ENCODE measurements at regions not wholly inside any gene's neighbourhood (a gene's known extent, or its start where the extent isn't known, plus 50 kb on each side); places are given as distances from the start of the nearest gene placed in this dataset.
"Not testable (repeated sequence)": the region's sequence is repeated elsewhere in the genome, so short reads cannot be mapped to it uniquely, and the experiment has no call there.

DNA sequence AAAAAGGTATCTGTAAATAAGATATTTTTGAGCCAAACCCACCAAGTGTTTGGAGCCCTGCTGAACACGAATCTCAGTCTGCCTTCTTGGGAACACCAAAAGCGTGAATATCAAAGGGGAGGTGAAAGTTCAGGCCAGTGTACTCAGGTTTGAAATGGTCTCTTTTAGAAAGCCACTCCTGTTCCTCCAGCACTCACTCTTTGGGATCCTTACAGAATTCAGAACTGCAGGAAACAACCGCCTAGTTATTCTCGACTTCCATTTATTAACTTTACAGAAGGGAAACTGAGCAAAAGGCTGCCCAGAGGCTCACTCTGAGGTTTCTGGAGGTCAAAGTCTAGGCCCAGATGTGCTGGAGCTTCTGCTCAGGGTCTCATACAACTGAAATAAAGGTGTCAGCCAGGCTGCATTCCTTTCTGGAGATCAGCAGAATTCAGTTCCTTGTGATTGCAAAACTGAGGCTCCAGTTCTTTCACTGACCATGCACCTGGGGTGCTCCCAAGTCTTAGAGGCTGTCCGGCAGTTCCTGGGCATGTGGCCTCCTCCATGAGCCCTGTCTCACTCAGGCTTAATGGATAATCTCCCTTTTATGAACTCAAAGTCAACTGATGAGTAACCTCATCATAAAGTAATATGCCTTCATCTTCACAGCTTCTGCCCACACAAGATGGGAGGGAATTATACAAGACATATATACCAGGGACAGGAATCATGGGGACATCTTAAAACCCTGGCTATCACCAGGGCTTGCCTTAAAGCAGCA lies 65.5 kb upstream of the TNFAIP3 start:
- DNase-seq (ENCODE audit: low read depth, low spot score) = no peak

DNA sequence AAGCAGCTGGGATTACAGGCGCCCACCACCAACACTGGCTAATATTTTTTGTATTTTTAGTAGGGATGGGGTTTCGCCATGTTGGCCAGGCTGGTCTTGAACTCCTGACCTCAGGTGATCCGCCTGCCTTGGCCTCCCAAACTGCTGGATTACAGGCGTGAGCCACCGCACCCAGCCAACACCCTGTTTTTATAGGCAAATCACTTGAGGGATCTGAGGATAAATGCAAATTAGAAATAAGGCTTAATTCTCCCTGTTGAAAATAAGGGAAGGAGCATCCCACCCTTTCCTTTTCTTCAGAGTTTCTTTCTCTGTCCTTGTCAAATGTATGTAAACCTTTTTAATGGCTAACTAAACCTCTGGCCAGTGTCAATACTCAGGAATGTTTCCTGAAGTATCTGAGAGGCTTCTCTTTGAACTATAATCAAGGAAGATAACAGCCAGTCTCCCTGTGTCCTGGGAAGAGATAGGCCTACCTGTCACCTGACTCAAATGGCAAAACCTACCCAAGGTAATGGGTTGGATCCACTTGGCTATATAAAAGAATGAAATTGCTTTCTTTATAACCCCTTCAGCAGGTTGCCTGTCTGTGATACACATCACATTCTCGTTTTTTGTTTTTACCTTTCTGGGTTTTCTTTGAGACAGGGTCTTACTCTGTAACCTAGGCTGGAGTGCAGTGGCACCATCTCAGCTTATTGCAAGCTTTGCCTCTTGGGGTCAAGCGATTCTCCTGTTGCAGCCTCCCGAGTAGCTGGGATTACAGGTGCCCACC lies 64.5 kb upstream of the TNFAIP3 start:
- DNase-seq (ENCODE audit: low read depth, low spot score) = no peak

DNA sequence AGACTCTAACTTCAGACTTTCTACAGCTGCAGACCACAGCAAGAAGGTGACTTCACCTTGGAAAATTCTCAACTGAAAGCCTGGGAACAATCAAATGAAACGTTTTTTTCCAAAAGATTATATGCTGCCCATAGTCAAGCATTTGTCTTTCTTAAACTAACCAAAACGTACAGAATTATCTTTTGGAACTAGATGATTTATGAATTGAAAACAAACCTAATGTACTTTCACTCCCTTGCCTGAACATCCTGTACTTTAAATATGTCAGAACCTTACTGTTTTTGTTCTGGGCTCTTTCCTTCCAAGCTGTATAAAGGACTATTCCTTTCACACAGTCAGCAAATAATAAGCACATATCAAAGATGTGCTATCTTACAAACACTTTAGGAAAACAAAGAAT lies 62.4 kb upstream of the TNFAIP3 start:
- no peak for DNase-seq (ENCODE audit: low read depth, low spot score)

DNA sequence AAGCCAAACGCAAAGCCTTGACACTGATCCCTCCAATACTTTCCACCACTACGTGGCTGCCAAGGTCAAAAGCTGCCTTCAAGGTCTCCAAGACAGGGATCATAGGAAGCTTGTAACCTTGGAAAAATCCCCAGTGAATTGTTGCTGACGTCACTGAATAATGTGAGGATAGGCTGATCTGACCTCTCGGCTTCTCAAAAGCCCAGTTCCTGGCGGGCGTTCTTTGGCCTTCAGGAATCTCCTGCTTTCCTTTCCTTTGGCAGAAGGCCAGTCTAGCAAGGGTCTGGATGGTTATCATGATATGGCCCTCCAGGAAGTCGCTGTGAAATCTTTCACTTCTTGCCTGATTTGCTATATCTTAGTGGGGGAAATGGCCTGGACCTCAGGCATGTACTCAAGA lies 61.4 kb upstream of the TNFAIP3 start:
- peak; percentile 54 for DNase-seq (ENCODE audit: low read depth, low spot score)

DNA sequence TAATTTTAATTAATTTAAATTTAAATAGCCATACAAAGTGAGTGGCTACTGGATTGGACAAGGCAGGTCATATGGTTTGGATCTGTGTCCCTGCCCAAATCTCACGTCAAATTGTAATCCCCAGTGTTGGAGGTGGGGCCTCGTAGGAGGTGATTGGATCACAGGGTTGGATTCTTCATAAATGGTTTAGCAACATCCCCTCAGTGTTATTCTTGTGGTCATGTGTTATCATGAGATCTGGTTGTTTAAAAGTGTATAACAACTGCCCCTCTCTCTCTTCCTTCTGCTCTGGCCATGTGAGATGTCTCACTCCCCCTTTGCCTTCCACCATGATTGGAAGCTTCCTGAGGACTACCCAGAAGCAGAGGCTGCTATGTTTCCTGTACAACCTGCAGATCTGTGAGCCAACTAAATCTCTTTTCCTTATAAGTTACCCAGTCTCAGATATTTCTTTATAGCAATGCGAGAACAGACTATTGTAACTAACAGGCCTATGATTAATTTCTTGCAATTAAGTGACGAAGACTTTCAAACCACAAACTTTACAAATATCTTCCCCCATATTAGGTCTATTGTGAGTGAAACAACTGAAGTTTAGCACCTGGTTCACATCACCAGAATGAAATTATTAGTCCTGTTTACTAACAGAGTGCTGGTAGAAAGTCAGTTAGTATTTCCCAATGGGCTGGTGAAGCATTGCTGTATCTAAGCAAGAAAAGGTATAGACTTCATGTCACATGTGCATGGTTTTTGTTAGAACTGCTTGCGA lies 60.0 kb upstream of the TNFAIP3 start:
- DNase-seq (ENCODE audit: low read depth, low spot score) = no peak

DNA sequence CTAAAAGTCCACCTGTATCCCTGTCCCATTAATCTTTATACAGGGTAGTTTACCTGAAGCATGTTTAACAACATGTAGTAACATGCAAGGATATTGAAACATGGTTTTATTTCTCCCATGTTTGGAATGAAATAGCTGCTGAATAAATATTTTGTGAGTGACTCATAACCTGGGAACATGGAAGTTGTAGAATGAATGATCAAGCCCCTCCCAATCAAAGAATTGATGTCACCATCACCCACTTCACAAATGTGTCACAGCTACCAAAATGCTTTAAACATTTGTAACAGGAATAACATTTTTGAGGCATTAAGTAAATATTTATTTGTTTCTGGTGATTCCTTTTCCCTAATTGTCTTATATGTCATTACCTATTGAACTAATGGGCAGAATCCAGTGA lies 58.9 kb upstream of the TNFAIP3 start:
- no peak for DNase-seq (ENCODE audit: low read depth, low spot score)

DNA sequence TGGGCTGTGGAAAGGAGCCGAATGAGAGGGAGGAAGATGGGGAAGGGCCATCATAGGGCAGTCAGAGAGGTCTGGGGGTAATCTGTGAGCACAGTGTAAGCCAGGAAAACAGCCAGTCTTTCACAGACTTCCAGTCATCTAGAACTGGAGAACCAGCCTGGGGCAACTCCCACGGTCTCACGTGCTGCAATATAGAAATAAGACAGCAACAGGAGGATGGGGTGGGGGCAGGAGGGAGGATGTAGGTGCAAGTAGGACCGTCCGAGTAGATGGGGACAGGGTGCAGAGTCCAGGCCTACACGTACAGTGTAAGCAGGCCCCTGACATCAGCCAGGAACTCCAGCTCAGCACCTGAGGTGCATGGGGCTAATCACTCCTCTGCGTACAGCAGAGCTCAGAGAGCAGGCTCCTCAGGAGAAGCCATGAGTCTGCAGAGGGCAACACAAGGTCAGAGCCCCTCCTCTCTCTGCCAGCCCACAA lies 58.2 kb upstream of the TNFAIP3 start:
- DNase-seq (ENCODE audit: low read depth, low spot score) = no peak

DNA sequence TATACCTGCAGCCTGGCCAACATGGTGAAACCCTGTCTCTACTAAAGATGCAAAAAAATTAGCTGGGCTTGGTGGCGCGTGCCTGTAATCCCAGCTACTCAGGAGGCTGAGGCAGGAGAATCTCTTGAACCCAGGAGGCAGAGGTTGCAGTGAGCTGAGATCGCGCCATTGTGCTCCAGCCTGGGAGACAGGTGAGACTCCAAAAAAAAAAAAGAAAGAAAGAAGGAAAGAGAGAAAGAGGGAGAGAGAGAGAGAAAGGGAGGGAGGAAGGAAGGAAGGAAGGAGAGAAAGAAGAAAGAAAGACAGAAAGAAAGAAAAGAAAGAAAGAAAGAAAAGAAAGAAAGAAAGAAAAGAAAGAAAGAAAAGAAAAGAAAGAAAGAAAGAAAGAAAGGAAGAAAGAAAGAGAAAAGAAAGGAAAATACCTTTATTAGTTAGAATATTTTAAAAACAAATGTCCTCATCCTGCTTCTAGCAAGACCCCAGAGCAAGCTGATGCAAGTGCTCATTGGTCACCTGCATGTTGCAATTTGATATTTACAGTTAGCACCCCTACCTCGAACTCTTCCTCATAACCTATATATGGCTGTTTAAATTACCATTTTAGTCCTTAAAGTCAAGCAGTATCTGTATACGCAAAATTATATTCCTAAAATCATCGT lies 57.0 kb upstream of the TNFAIP3 start:
- not testable (repeated sequence) for DNase-seq (ENCODE audit: low read depth, low spot score)

DNA sequence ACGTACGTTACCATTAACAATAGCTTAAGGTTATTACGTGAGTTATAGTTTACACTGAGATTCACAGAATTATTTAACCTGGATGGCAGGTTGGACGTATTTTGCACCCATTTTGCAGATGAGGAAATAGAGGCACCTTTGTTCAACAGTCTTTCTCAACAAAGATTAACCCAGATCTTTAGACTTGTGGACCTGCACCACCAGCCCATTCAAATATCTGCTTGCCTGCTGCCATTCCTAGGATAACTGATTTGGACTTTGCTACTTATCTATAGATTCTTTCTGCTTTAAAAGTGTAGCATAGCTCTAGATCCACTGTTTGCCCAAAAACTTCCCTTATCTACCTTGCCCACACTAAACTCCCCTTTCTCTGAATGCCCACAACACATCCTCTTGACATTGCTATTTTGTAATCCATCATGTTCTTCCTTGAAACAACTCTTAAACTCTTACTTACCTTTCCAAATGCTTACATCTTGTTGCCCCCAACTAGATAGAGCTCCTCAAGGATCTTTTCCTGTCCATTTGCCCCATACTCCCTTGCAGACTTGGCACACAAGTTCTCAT lies 56.4 kb upstream of the TNFAIP3 start:
- no peak for DNase-seq (ENCODE audit: low read depth, low spot score)

DNA sequence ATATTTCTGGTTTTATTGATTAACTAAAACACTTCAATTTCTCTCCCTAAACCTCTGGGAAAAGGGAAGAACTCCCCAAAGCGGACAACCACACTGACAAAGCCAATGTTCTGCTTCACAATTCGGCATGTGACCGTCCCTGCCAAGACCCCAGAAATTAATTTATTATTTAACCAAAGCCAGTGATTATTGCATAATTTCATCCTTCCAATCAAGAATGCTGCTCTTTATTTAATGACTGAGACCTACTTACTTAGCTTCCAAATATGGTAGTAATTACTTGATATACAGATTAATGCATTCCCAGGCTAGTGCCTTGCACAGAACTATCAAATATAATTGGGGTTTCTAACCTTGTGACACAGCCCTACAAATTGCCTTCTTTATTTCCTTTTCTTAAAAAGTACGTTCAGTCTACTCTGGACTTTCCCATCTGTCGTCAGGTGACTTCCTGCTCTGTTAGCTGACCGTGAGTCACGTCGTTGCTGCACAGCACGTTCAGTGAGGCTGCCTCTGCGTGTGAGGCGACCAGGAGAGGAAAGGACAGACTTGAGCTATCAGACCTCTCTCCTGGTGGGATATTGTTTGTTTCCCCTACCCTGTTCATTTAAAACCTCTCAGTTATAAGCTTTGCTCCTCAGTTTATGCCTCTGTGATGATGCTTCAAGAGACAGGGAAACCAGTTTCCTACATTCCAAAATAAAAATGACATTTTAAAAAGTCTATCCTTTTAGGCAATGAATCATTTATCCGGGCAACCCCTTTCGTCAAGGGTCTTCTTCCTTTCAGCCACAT lies 55.7 kb upstream of the TNFAIP3 start:
- peak; percentile 73 for DNase-seq (ENCODE audit: low read depth, low spot score)

DNA sequence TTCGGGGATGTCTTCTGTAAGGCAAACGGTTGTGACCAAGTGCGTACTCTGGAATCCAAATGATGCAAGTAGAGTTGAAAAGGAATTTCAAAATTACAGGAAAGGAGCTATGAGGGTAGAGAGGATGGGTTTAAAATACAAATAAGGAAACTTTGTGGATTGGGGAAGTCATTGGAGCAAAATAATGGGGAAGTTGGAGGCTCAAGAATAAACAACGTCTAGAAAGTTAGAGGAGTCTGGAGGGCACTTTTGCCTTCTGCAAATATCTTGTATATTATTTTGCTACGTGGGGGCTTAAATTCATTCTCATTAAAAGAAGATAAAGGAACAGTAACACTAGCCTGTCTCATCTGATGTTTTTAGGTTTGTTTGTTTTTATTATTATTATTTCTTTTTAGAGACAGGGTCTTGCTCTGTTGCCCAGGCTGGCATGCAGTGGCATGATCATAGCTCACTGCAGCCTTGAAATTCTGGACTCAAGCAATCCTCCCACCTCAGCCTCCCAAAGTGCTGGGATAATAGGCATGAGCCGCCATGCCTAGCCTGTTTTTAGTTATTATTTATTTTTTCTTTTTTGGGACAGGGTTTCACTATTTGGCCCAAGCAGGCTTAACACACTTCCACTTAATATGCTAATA lies 55.0 kb upstream of the TNFAIP3 start:
- DNase-seq (ENCODE audit: low read depth, low spot score) = no peak

DNA sequence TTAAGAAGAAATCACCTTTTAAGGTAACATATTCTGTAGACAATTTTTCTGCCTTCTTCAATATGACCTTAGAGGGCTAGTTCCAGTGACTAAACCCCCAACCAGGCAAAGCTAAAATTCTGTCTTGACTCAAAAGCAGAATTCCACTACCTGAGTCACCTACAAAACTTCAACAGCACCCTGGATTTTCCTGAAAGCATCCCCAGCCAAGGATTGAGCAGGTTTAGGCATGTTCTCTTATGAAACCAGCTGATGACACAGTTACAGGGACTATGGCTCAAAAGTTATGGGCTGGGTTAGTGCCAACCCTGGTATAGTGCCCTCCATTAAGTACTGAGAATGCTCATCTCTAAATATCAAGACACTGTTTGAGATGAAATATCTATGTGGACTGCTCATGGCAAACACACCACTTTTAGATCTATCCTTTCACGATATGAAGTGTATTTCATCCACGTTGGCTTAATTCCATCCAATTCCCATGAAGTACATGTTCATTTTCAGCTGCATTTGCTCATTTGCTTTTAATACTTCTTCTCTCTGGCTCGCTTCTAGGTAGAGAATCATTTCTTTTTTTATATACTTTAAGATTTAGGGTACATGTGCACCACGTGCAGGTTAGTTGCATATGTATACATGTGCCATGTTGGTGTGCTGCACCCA lies 53.6 kb upstream of the TNFAIP3 start:
- DNase-seq (ENCODE audit: low read depth, low spot score) = no peak

DNA sequence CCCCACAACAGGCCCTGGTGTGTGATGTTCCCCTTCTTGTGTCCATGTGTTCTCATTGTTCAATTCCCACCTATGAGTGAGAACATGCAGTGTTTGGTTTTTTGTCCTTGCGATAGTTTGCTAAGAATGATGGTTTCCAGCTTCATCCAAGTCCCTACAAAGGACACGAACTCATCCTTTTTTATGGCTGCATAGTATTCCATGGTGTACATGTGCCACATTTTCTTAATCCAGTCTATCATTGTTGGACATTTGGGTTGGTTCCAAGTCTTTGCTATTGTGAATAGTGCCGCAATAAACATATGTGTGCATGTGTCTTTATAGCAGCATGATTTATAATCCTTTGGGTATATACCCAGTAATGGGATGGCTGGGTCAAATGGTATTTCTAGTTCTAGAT lies 53.0 kb upstream of the TNFAIP3 start:
- not testable (repeated sequence) for DNase-seq (ENCODE audit: low read depth, low spot score)

DNA sequence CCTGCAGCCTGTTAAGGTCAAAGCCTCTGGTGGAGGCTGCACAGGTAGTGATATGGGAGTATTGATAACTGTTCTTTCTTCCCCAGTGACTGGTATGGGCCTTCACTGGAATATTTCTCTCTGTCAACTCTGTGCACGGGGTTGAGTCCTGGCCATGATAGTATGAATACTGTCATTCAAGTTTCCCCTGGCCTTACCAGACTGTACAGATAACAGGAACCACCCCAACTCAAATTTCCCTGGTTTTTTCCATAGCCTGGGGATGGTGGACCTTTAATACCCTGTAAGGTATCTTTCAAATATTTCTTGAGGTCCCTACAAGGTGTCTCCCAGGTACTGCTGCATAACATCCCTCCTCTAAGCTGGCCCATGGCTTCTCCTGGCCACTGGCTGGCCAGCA lies 51.4 kb upstream of the TNFAIP3 start:
- no peak for DNase-seq (ENCODE audit: low read depth, low spot score)

DNA sequence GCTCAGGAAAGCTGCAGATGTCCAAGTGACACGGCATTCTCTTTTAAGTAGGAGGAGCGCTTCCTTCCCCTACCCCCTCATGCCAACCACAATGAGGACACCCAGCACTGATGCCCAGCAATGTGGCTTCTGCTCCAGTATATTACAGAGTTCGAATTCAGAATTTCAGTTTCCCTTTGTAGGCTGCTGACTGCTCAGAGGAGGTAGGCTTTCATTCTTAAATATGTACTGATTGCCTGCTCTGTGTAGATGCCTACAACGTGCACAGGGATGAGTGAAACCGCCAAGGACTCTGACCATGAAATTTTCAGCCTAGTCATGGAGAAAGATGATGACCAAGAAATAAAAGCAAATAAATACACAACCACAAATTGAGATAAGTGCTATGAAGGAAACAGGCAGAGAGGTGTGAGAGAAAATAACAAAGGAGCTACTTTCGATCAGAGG lies 50.9 kb upstream of the TNFAIP3 start:
- DNase-seq (ENCODE audit: low read depth, low spot score) = no peak

DNA sequence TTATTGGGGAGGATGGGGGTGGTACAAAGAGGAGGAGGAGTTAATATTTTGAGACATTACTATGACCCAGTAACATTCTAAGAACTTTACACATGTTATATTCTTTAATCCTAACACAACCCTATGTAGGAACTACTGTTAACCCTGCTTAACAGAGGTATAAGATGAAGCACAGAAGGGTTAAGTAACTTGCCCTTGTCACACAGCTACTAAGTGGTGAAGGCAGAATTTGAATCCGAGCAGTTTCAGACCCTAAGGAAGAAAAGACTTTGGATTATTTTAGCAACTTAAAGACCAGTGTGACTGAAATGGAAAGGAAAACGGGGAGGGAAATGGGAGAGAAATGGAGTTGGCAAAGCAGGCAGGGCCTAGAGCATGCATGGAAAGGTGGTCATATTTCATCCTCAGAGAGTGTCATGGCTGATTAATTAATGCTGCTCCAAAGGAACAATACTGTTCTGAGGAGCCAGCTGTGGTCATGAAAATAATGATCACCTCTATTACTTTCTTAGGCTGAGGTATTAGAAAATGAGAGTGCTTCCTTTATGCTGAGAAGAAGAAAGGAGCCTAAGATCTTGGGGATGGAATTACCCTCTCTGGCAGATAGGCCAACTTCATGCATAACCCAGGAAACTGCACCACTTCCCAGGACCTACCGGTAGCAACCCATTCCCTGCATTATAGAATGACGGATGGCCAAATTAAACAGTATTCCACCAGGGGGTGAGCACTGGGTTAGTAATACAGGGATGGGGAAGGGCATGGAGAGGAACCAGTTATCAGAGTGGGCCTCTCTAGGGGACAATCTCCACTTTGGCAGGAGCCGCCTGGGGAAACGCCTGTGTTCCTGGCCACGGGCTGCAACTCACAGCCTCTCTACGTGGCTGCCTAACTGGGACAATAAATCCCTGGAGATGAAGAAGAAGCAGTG lies 50.1 kb upstream of the TNFAIP3 start:
- DNase-seq (ENCODE audit: low read depth, low spot score) = no peak
